IMR-90 (cell line): ENCODE measurements at regions not wholly inside any gene's neighbourhood (a gene's known extent, or its start where the extent isn't known, plus 50 kb on each side); places are given as distances from the start of the nearest gene placed in this dataset.

Experiments
- MAFK ChIP-seq: IDR thresholded peaks from 2 replicates; pipeline ENCODE4 v1.6.1; 2012; ENCODE audit warnings: low read depth, low read length, improper control_type of control experiment
- POLR2A ChIP-seq: IDR thresholded peaks from 2 replicates; pipeline ENCODE4 v1.6.1; 2012; ENCODE audit warnings: mild to moderate bottlenecking, low read depth, low read length
- RAD21 ChIP-seq: IDR thresholded peaks from 2 replicates; pipeline ENCODE4 v1.6.1; 2012; ENCODE audit warnings: low read length, improper control_type of control experiment
- RCOR1 ChIP-seq: IDR thresholded peaks from 2 replicates; pipeline ENCODE4 v1.6.1; 2012; ENCODE audit warnings: mild to moderate bottlenecking, low read length, improper control_type of control experiment; ENCODE audit not compliant: insufficient replicate concordance
- TF ChIP-seq, protein P1 (sequence below): conservative IDR thresholded peaks from 2 replicates; pipeline ENCODE4 v1.5.1; 2012; ENCODE audit warnings: mild to moderate bottlenecking, low read depth, low read length, improper control_type of control experiment
- TF ChIP-seq, protein P2 (sequence below): fragments of 150-350 bp; IDR thresholded peaks from 2 replicates; pipeline ENCODE4 v1.6.1; 2016; ENCODE audit warnings: low read depth, mild to moderate bottlenecking, low read length, moderate library complexity, borderline replicate concordance
- TF ChIP-seq, protein P3 (sequence below): fragments of 150-350 bp; IDR thresholded peaks from 2 replicates; pipeline ENCODE4 v1.6.1; 2017; ENCODE audit warnings: mild to moderate bottlenecking, antibody characterized with exemption, low read length, low read depth

DNA sequence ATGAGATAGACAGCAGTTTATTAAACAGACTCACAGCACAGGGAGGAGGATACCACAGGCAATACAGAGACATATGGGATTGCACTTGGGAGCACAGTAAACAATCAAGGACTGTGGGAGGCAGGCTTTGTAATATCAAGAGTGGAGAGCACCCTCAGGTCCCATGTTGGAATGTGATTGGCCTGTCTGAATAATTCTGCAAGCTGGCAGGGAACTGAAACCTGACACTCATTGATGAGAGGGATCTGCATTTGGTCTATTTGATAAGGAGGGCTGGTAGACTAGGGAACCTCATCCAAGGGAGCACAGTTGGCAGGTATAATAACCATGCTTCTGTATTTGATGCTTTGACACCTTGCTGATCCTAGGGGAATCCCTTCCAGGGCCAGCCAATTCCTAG lies 69.9 kb upstream of the PRMT6 start:
- TF ChIP-seq, protein P1, sequence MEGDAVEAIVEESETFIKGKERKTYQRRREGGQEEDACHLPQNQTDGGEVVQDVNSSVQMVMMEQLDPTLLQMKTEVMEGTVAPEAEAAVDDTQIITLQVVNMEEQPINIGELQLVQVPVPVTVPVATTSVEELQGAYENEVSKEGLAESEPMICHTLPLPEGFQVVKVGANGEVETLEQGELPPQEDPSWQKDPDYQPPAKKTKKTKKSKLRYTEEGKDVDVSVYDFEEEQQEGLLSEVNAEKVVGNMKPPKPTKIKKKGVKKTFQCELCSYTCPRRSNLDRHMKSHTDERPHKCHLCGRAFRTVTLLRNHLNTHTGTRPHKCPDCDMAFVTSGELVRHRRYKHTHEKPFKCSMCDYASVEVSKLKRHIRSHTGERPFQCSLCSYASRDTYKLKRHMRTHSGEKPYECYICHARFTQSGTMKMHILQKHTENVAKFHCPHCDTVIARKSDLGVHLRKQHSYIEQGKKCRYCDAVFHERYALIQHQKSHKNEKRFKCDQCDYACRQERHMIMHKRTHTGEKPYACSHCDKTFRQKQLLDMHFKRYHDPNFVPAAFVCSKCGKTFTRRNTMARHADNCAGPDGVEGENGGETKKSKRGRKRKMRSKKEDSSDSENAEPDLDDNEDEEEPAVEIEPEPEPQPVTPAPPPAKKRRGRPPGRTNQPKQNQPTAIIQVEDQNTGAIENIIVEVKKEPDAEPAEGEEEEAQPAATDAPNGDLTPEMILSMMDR, result no peak
- TF ChIP-seq, protein P2, sequence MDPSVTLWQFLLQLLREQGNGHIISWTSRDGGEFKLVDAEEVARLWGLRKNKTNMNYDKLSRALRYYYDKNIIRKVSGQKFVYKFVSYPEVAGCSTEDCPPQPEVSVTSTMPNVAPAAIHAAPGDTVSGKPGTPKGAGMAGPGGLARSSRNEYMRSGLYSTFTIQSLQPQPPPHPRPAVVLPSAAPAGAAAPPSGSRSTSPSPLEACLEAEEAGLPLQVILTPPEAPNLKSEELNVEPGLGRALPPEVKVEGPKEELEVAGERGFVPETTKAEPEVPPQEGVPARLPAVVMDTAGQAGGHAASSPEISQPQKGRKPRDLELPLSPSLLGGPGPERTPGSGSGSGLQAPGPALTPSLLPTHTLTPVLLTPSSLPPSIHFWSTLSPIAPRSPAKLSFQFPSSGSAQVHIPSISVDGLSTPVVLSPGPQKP, result no peak
- TF ChIP-seq MAFK (no peak), RAD21 (no peak), RCOR1 (no peak), POLR2A (no peak)
- TF ChIP-seq, protein P3, sequence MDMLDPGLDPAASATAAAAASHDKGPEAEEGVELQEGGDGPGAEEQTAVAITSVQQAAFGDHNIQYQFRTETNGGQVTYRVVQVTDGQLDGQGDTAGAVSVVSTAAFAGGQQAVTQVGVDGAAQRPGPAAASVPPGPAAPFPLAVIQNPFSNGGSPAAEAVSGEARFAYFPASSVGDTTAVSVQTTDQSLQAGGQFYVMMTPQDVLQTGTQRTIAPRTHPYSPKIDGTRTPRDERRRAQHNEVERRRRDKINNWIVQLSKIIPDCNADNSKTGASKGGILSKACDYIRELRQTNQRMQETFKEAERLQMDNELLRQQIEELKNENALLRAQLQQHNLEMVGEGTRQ, result no peak
